ENCODE measurements at regions not wholly inside any gene's neighbourhood (a gene's known extent, or its start where the extent isn't known, plus 50 kb on each side); places are given as distances from the start of the nearest gene placed in this dataset.

GRCh38 chr14:61168141-61168540, 113.0 kb downstream of the TMEM30B start:
- no peak overlapping the region for H3K27ac Mint-ChIP-seq

GRCh38 chr14:61167642-61168041, 113.5 kb downstream of the TMEM30B start:
- ChIA-PET POLR2A (no interaction called here), CTCF (no interaction called here)
- Mint-ChIP-seq H3K27me3 (peaks cover 11% of the 10 kb centered on the region), H3K27ac (no peak overlapping the region), H3K4me3 (no peak overlapping the region), H3K36me3 (ENCODE audit: low read depth) (no peaks in the 10 kb centered on the region), H3K4me1 (no peaks in the 10 kb centered on the region), H3K9me3 (peaks cover 6% of the 10 kb centered on the region)
- TF ChIP-seq, protein P1, sequence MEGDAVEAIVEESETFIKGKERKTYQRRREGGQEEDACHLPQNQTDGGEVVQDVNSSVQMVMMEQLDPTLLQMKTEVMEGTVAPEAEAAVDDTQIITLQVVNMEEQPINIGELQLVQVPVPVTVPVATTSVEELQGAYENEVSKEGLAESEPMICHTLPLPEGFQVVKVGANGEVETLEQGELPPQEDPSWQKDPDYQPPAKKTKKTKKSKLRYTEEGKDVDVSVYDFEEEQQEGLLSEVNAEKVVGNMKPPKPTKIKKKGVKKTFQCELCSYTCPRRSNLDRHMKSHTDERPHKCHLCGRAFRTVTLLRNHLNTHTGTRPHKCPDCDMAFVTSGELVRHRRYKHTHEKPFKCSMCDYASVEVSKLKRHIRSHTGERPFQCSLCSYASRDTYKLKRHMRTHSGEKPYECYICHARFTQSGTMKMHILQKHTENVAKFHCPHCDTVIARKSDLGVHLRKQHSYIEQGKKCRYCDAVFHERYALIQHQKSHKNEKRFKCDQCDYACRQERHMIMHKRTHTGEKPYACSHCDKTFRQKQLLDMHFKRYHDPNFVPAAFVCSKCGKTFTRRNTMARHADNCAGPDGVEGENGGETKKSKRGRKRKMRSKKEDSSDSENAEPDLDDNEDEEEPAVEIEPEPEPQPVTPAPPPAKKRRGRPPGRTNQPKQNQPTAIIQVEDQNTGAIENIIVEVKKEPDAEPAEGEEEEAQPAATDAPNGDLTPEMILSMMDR (IDR thresholded peaks at IDR 0.05): no peak
- ATAC-seq (ENCODE audit: low read depth) (no peak), DNase-seq (no peak)
- intact Hi-C loops (cut with micrococcal nuclease): no loop called here

More at GRCh38 chr14:61168141-61168540, 113.0 kb downstream of the TMEM30B start:
- CTCF ChIA-PET: no interaction called here
- ATAC-seq (ENCODE audit: low read depth) (no peak), DNase-seq (no peak)
- intact Hi-C loops (cut with micrococcal nuclease): no loop called here
- Mint-ChIP-seq H3K4me1 (no peaks in the 10 kb centered on the region), H3K36me3 (ENCODE audit: low read depth) (no peaks in the 10 kb centered on the region), H3K4me3 (no peak overlapping the region), H3K9me3 (peaks cover 9% of the 10 kb centered on the region), H3K27me3 (peaks cover 11% of the 10 kb centered on the region)
- POLR2A ChIA-PET: no interaction called here
- TF ChIP-seq, protein P1 (IDR thresholded peaks at IDR 0.05): no peak

- CTCF ChIA-PET: no interaction called here
- Mint-ChIP-seq H3K4me1 (no peaks in the 10 kb centered on the region), H3K27ac (no peak overlapping the region), H3K9me3 (peaks cover 6% of the 10 kb centered on the region), H3K4me3 (no peak overlapping the region), H3K27me3 (peaks cover 3% of the 10 kb centered on the region), H3K36me3 (ENCODE audit: low read depth) (no peaks in the 10 kb centered on the region)
- ATAC-seq (ENCODE audit: low read depth) (no peak), DNase-seq (no peak)
- TF ChIP-seq, protein P1 (IDR thresholded peaks at IDR 0.05): no peak
- intact Hi-C loops (cut with micrococcal nuclease): no loop called here
- POLR2A ChIA-PET: no interaction called here
These were observed 120.3 kb downstream of the TMEM30B start for GRCh38 chr14:61160798-61161197.

DNA sequence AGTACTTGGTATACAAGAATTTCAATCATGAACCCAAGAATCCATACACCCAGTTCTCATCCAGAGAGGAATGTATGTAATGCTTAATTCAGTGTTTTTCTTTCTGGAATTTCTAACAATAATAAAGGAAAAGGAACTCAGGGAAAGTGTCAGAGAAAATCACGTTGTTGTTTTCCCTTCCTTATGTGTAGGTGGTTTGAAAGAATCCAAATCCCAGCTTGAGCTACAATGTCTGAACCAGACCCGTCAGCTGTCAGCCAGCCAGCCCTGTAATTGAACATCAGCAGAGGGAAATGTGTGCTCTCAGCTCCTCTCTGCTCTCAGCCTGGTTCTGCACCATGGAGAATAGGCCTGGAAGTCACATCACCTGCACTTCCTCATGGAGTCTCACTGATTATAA, 126.5 kb downstream of the TMEM30B start:
- DNase-seq (no peak), ATAC-seq (ENCODE audit: low read depth) (no peak)
- Mint-ChIP-seq H3K27me3 (peaks cover 15% of the 10 kb centered on the region), H3K4me3 (no peak overlapping the region), H3K9me3 (peaks cover 3% of the 10 kb centered on the region), H3K4me1 (no peaks in the 10 kb centered on the region), H3K27ac (no peak overlapping the region), H3K36me3 (ENCODE audit: low read depth) (no peaks in the 10 kb centered on the region)
- TF ChIP-seq, protein P1 (IDR thresholded peaks at IDR 0.05): no peak
- POLR2A ChIA-PET: no interaction called here
- intact Hi-C loops (cut with micrococcal nuclease): no loop called here
- CTCF ChIA-PET: no interaction called here

- Mint-ChIP-seq H3K27ac (no peak overlapping the region), H3K9me3 (peaks cover 3% of the 10 kb centered on the region), H3K4me1 (no peaks in the 10 kb centered on the region), H3K36me3 (ENCODE audit: low read depth) (no peaks in the 10 kb centered on the region), H3K27me3 (peaks cover 15% of the 10 kb centered on the region), H3K4me3 (no peak overlapping the region)
- DNase-seq (no peak), ATAC-seq (ENCODE audit: low read depth) (no peak)
- intact Hi-C loops (cut with micrococcal nuclease): no loop called here
- ChIA-PET POLR2A (no interaction called here), CTCF (no interaction called here)
- TF ChIP-seq, protein P1 (IDR thresholded peaks at IDR 0.05): no peak
These were observed 127.1 kb downstream of the TMEM30B start for GRCh38 chr14:61153914-61154545.

All from activated B cell treated with CpG ODN at 0.5 μM for 24 hours (primary cell).